OCI-M2 (cell line): ENCODE measurements at regions not wholly inside any gene's neighbourhood (a gene's known extent, or its start where the extent isn't known, plus 50 kb on each side); places are given as distances from the start of the nearest gene placed in this dataset.

Experiments
- DNase-seq: peaks from one replicate; lab custom pipeline; 2025; ENCODE audit not compliant: unreplicated experiment; lab: John Stamatoyannopoulos, UW

GRCh38 chr3:83513051-83513450 lies 1445.7 kb upstream of the CADM2 start:
- DNase-seq: no peak

DNA sequence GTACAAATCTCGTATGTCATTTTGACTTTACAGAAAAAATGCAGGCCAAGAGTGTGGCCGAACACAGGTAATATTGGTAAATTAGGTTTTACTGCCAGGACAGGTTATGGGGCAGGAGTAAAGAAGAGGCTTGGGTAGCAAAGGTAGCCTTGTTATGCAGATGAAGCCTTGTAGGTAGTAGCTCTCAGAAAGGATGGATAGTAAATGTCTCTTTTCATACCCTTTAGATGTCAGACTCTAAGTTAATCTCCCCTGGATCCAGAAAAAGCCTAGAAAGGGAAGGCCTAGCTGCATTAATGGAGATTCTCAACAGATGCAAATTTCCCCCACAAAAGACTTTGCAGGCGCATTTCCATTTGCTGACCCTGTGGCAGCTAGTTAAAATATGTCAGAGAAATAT lies 1445.1 kb upstream of the CADM2 start:
- no peak for DNase-seq

- DNase-seq: no peak
These were observed 1444.5 kb upstream of the CADM2 start for GRCh38 chr3:83514130-83514914.

DNA sequence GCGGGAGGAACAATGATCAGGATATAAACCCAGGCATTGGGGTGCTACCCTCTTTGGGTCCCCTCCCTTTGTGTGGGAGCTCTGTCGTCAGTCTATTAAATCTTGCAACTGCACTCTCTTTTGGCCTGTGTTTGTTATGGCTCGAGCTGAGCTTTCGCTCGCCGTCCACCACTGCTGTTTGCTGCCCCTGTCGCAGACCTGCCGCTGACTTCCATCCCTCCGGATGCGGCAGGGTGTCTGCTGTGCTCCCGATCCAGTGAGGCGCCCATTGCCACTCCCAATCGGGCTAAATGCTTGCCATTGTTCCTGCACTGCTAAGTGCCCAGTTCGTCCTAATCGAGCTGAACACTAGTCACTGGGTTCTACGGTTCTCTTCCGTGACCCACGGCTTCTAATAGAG lies 1443.7 kb upstream of the CADM2 start:
- no peak for DNase-seq

- DNase-seq: no peak
These were observed 1435.2 kb upstream of the CADM2 start for GRCh38 chr3:83523470-83524073.

GRCh38 chr3:83524901-83525300 lies 1433.9 kb upstream of the CADM2 start:
- no peak for DNase-seq

DNA sequence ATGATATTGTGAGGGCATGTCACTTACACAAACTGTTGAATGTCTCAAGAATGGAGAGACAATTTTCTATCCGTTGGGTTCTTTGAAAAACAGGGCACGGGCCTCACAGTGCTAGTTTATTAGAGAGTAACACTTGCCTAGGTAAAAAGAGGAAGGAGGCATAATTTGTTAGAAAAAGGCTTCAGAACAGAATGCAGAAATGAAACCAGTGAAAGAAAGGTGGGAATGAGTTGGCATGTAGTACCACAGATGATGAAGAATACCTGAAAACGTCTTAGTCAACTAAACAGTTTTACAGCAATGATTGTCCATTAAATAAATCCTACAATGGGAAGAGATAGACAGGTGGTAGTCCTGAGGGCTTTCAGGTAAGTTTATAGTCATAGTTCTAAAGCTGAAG lies 1399.7 kb upstream of the CADM2 start:
- DNase-seq: no peak

GRCh38 chr3:83567935-83568334 lies 1390.9 kb upstream of the CADM2 start:
- DNase-seq: no peak

DNA sequence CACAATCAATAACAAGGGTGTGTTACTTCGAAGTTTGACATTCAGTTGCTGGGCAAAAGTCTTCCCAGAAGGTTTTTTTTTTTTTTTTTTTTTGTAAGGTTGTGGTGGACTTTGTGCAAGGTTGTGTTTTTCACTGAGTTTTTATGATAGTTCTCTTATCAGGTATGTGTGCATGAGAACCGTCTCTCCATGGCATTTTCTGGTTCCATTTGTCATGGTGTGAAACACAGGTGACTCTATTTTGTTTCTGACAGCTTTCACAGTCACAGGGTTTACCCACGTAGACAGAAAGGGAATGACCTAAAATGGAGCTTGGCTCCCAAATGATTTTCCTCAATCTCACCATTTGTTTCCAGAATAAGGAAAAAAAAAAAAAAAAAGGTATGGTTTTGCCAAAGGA lies 1377.2 kb upstream of the CADM2 start:
- DNase-seq: no peak

DNA sequence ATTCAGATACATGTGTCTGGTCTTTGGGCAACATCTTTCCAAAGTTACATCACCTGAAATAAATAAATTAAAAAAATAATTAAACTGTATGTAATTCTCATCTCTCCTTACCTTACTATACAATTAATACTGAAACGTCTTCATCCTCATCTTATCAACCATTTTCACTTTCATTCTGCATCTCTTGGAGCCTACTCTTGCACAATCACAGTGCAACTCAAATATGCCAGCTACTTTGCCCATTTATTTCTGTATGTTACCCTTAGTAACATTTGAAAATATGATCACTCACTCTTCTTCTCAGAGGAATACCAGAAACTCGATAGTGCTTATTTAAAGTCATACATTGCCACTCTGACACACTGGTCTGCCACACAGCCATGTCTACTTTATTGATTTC lies 1357.1 kb upstream of the CADM2 start:
- DNase-seq: no peak

DNA sequence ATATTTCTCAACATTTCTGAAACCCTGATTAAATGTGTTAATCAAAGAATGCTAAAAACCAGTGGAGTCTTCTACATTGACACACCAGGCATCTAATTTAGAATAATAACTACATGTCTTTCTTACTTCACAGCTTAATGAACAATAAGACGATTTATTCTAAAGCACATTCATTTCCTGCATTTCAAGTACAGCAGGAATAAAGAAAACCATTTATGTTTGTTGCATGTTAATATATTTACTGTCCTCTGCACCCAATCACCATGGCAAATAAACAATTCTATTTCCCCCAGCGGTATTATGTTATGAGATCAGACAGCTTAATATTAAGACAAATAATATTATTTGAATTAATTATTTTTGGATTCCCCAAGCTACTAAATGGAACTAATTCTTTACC lies 1336.3 kb upstream of the CADM2 start:
- DNase-seq: no peak

GRCh38 chr3:83625261-83625660 lies 1333.5 kb upstream of the CADM2 start:
- no peak for DNase-seq

- DNase-seq: no peak
These were observed 1330.3 kb upstream of the CADM2 start for GRCh38 chr3:83628471-83628870.

DNA sequence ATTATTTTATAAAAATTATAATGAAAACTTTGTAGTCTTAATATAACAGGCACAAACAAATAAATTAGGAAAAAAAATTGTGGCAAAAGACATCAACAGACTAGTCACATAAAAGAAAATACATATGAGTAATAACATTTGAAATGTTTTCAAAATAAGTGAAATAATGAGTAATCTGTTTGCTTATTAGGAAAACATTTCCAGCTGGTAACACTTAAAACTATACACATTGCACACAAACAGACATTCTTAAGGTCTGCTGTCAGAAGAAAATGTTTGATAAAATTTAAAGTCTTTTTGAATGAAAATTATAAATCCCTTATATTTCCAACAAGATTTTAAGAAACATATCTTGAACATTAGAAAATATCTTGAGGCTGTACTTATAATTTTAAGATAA lies 1326.3 kb upstream of the CADM2 start:
- DNase-seq: no peak

GRCh38 chr3:83633758-83634157 lies 1325.0 kb upstream of the CADM2 start:
- DNase-seq: no peak

DNA sequence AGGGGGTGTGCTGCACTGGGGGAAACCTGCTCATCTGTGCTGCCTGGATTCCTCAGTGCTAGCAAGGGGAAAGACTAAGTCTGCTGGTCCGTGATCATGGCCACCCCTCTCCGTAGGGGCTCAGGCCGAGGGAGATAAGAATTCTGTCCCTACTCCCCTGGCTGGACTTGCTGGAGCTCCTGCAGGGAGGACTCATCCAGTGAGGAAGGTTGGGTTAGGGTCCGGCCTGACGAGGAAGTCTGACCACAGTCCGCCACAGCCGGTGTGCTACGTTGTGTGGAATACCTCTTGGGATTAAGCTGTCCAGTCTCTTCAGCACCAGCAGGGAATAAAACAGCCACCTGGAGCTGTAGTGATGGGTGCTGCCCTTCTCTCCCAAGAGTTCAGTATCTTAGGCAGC lies 1309.1 kb upstream of the CADM2 start:
- no peak for DNase-seq

GRCh38 chr3:83655083-83655482 lies 1303.7 kb upstream of the CADM2 start:
- no peak for DNase-seq

- DNase-seq: no peak
These were observed 1296.3 kb upstream of the CADM2 start for GRCh38 chr3:83662381-83662960.

DNA sequence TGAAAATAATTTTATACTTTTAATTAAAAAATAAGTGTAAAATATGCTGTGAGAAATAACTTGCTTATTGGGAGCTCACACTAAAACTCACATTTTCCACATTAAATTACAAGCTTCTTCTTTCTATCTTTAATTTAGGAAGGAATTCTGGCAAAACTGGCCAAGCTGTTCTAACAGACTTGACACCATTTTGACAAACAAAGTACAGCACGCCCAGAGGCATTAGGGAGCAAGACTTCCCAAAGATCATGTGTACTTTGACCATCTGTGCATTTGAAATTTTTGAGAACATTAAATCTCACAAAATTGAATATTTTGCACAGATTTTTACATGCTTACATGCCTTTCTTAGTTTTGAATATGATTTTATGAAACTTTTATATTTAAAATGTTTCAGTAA lies 1288.4 kb upstream of the CADM2 start:
- DNase-seq: no peak

GRCh38 chr3:83683937-83684598 lies 1274.7 kb upstream of the CADM2 start:
- DNase-seq: no peak

DNA sequence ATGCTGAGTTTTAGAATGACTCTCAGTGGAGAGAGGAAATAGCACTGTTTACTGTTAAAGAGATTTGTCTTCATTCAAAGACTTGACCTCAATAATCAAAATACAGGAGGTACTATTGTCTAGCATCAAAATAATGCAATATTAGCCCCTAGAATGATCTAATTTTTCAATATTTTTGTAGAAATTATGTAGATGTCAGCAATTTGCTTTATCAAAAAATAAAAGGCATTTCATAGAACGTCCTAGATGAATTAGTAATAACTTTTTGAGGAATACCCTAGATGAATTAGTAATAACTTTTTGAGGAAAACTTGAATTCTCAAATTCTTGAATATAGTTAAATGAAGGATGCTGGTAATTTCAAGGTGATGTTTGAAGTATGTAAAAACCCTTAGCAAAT lies 1252.1 kb upstream of the CADM2 start:
- DNase-seq: no peak

GRCh38 chr3:83715307-83715706 lies 1243.5 kb upstream of the CADM2 start:
- no peak for DNase-seq
